A673 (cell line): ENCODE measurements at regions not wholly inside any gene's neighbourhood (a gene's known extent, or its start where the extent isn't known, plus 50 kb on each side); places are given as distances from the start of the nearest gene placed in this dataset.
"Not testable (repeated sequence)": the region's sequence is repeated elsewhere in the genome, so short reads cannot be mapped to it uniquely, and the experiment has no call there.

ENCODE experiments used
- CTCF ChIP-seq: fragments of 300-800, 200-600 bp; sonication (generic); conservative IDR thresholded peaks from 2 replicates; pipeline ENCODE4 v1.5.1; 2017; ENCODE audit warnings: low read depth, mild to moderate bottlenecking, antibody characterized with exemption, low read length, moderate library complexity, mixed read lengths
- EZH2 ChIP-seq: fragments of 200-600 bp; sonication (generic); IDR thresholded peaks from 2 replicates; pipeline ENCODE4 v1.6.1; 2017; ENCODE audit warnings: borderline replicate concordance, low read depth, mild to moderate bottlenecking, mixed read lengths, antibody characterized with exemption, low read length; ENCODE audit not compliant: poor library complexity, severe bottlenecking

- TF ChIP-seq EZH2, CTCF: not testable (repeated sequence)
Observed at GRCh38 chr2:130279551-130279950, 63.1 kb upstream of the IMP4 start.
